ENCODE measurements at regions not wholly inside any gene's neighbourhood (a gene's known extent, or its start where the extent isn't known, plus 50 kb on each side); places are given as distances from the start of the nearest gene placed in this dataset.

- peak; percentile 29 for DNase-seq (ENCODE audit: low read depth)
- no peak overlapping the region for H3K4me3 ChIP-seq (ENCODE audit: low read length)
- peaks cover 23% of the 10 kb centered on the region for H3K27me3 ChIP-seq (replicated peaks; ENCODE audit: control insufficient read depth, insufficient read depth, low read length)
- H3K36me3 ChIP-seq (ENCODE audit: control insufficient read depth, insufficient read depth, low read length, severe bottlenecking) = no peaks in the 10 kb centered on the region
- H3K4me1 ChIP-seq (ENCODE audit: control insufficient read depth, insufficient read depth, low read length) = peaks cover 5% of the 10 kb centered on the region
- H3K9ac ChIP-seq (ENCODE audit: low read length) = no peak overlapping the region
- H3K9me3 ChIP-seq (ENCODE audit: control insufficient read depth, low read length) = peaks cover 54% of the 10 kb centered on the region
Measured at GRCh38 chr2:201532686-201533304, 81.3 kb downstream of the STRADB start.

Data from adipocyte (in vitro differentiated cells).